HFFc6 (cell line): ENCODE measurements at regions not wholly inside any gene's neighbourhood (a gene's known extent, or its start where the extent isn't known, plus 50 kb on each side); places are given as distances from the start of the nearest gene placed in this dataset.

Experiments used
- DNase-seq: peaks from one replicate; pipeline ENCODE4 v3.0.0-alpha.2; 2018
- H3K27ac Mint-ChIP-seq: 2 replicates; pipeline ENCODE4 v1.8.0; 2020; ENCODE audit warnings: mild to moderate bottlenecking, mixed read lengths
- H3K27me3 Mint-ChIP-seq: 2 replicates; pipeline ENCODE4 v1.8.0; 2021; ENCODE audit warnings: mild to moderate bottlenecking, moderate library complexity, mixed read lengths; ENCODE audit not compliant: insufficient read depth
- H3K36me3 Mint-ChIP-seq: 2 replicates; pipeline ENCODE4 v1.8.0; 2021; ENCODE audit warnings: low read depth, mixed read lengths
- H3K4me1 Mint-ChIP-seq: 2 replicates; pipeline ENCODE4 v1.8.0; 2020; ENCODE audit warnings: low read depth, mixed read lengths
- H3K4me3 Mint-ChIP-seq: 2 replicates; pipeline ENCODE4 v1.8.0; 2020; ENCODE audit warnings: mild to moderate bottlenecking, moderate library complexity, mixed read lengths
- H3K9me3 Mint-ChIP-seq: 2 replicates; pipeline ENCODE4 v1.8.0; 2020; ENCODE audit warnings: mild to moderate bottlenecking, mixed read lengths
- CTCF ChIP-seq: fragments of 200-600 bp; sonication (generic); IDR thresholded peaks from 2 replicates; pipeline ENCODE4 v1.5.0; 2021; ENCODE audit warnings: antibody characterized with exemption, mild to moderate bottlenecking

DNA sequence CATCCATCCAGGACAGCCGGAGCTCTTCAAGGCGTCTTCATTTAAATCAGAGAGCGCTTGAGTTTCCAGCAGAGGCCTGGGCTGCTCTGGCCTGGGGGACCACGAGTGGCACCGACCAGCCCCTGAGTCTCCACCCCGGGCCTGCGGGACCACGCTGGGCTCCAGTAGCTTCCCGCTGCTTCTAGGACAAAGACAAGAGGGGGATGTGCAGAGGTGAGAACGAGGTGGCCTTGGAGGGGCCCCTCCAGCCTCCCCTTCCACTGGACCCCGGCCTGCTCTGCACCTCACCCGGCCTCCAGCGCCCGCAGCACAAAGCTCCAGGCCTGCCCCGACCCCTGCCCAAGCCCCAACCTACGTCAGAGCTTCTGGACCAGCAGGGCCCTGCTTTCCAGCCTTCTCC, 81.6 kb downstream of the IRX2 start:
- no peaks in the 10 kb centered on the region for H3K4me1 Mint-ChIP-seq
- no peak for TF ChIP-seq CTCF
- no peaks in the 10 kb centered on the region; the same call in 1 of the 2 replicates for H3K27me3 Mint-ChIP-seq
- no peaks in the 10 kb centered on the region for H3K36me3 Mint-ChIP-seq
- H3K9me3 Mint-ChIP-seq, result peaks cover 16% of the 10 kb centered on the region
- H3K27ac Mint-ChIP-seq, result no peak overlapping the region
- DNase-seq, result no peak
- H3K4me3 Mint-ChIP-seq, result no peak overlapping the region

DNA sequence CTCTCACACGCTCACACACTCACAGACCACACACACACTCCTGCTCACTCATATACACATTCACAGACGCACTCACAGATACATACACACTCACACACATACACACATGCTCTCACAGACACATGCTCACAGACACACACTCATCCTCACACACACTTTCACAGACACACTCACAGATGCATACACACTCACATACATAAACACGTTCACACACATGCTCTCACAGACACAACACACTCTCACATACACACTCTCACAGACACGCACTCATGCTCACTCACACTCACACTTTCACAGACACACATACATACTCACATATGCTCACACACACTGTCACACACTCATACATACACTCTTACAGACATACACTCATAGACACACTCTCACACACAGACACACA, 82.2 kb downstream of the IRX2 start:
- Mint-ChIP-seq H3K27ac (no peak overlapping the region), H3K9me3 (peaks cover 19% of the 10 kb centered on the region), H3K36me3 (0 out of 2 replicates have a peak, but pooled peaks cover 4% of the 10 kb centered on the region), H3K27me3 (no peaks in the 10 kb centered on the region; the same call in 1 of the 2 replicates), H3K4me3 (no peak overlapping the region), H3K4me1 (no peaks in the 10 kb centered on the region)
- TF ChIP-seq CTCF, result no peak
- DNase-seq, result no peak

GRCh38 chr5:2666081-2666480, 85.4 kb downstream of the IRX2 start:
- Mint-ChIP-seq H3K27me3 (no peaks in the 10 kb centered on the region; the same call in 1 of the 2 replicates), H3K27ac (no peak overlapping the region), H3K4me1 (no peaks in the 10 kb centered on the region), H3K9me3 (peaks cover 17% of the 10 kb centered on the region; the same call in 1 of the 2 replicates), H3K4me3 (no peak overlapping the region), H3K36me3 (0 out of 2 replicates have a peak, but pooled peaks cover 4% of the 10 kb centered on the region)
- no peak for DNase-seq
- no peak for TF ChIP-seq CTCF

GRCh38 chr5:2663489-2663888, 88.0 kb downstream of the IRX2 start:
- H3K36me3 Mint-ChIP-seq, result 0 out of 2 replicates have a peak, but pooled peaks cover 4% of the 10 kb centered on the region
- peaks cover 21% of the 10 kb centered on the region for H3K9me3 Mint-ChIP-seq
- no peaks in the 10 kb centered on the region for H3K4me1 Mint-ChIP-seq
- no peak for TF ChIP-seq CTCF
- no peaks in the 10 kb centered on the region; the same call in 1 of the 2 replicates for H3K27me3 Mint-ChIP-seq
- H3K27ac Mint-ChIP-seq, result no peak overlapping the region
- no peak overlapping the region for H3K4me3 Mint-ChIP-seq
- DNase-seq, result no peak

- DNase-seq, result no peak
- TF ChIP-seq CTCF, result no peak
- Mint-ChIP-seq H3K27me3 (no peaks in the 10 kb centered on the region; the same call in 1 of the 2 replicates), H3K9me3 (peaks cover 29% of the 10 kb centered on the region), H3K4me1 (no peaks in the 10 kb centered on the region), H3K36me3 (0 out of 2 replicates have a peak, but pooled peaks cover 4% of the 10 kb centered on the region), H3K4me3 (no peak overlapping the region), H3K27ac (no peak overlapping the region)
Observed at GRCh38 chr5:2660315-2660714, 91.2 kb downstream of the IRX2 start.
